Endothelial cell of umbilical vein (primary cell): ENCODE measurements at regions not wholly inside any gene's neighbourhood (a gene's known extent, or its start where the extent isn't known, plus 50 kb on each side); places are given as distances from the start of the nearest gene placed in this dataset.

Source experiments
- BruUV-seq: library from RNA; stranded (reverse); fragments of 400-500 nt; replicated peaks from 2 replicates; lab custom pipeline; 2021; lab: Mats Ljungman, UMichigan
- CTCF ChIA-PET: fragments of 300-600, 350-600 bp; sonication (Branson Sonifier 250); formaldehyde crosslinking; loops from one replicate; lab custom pipeline; 2021; ENCODE audit warnings: antibody characterized with exemption, inconsistent platforms; lab: Charles Lee
- POLR2A ChIA-PET: fragments of 300-600, 350-600 bp; sonication (Branson Sonifier 250); formaldehyde crosslinking; loops from one replicate; lab custom pipeline; 2021; ENCODE audit warnings: antibody characterized with exemption, inconsistent platforms; lab: Charles Lee
- DNase-seq: peaks from one replicate; pipeline ENCODE4 v3.0.0-alpha.2; 2011; ENCODE audit warnings: low read depth, low spot score
- FAIRE-seq: peaks from 2 replicates; lab custom pipeline; 2011; peaks lifted over from hg19 to GRCh38; lab: Jason Lieb, UNC
- H2AFZ ChIP-seq: 2 replicates; pipeline ENCODE4 v1.6.0; 2012; ENCODE audit warnings: low read depth, low read length, control low read depth, inconsistent platforms
- H3K27ac ChIP-seq: 2 replicates; pipeline ENCODE4 v1.5.1; 2011; ENCODE audit warnings: low read depth, mild to moderate bottlenecking, control low read depth, low read length, moderate library complexity; ENCODE audit not compliant: insufficient read depth
- H3K27me3 ChIP-seq, 2 experiments: 2 replicates each; pipeline versions ENCODE4 v1.6.0 to v1.6.1; 2011; ENCODE audit warnings: low read length in 2 of 2, mixed read lengths in 1 of 2; ENCODE audit not compliant: control insufficient read depth in 2 of 2, insufficient read depth in 2 of 2
- H3K36me3 ChIP-seq, 2 experiments: 2 replicates in 1 of 2; 3 replicates in 1 of 2; pipeline ENCODE4 v1.5.1; 2011; ENCODE audit warnings: low read length in 2 of 2, mild to moderate bottlenecking in 1 of 2, moderate library complexity in 1 of 2; ENCODE audit not compliant: control insufficient read depth in 2 of 2, insufficient read depth in 2 of 2; ENCODE audit errors: extremely low read depth in 1 of 2
- H3K4me1 ChIP-seq: 3 replicates; pipeline ENCODE4 v1.5.1; 2011; ENCODE audit warnings: mild to moderate bottlenecking, low read length; ENCODE audit not compliant: control insufficient read depth, insufficient read depth; ENCODE audit errors: extremely low read depth
- H3K4me2 ChIP-seq: 2 replicates; pipeline ENCODE4 v1.6.1; 2011; ENCODE audit warnings: low read length, control low read depth, mixed read lengths; ENCODE audit not compliant: insufficient read depth
- H3K4me3 ChIP-seq, 3 experiments: fragments of 200-600 bp in 1 of 3; sonication (generic), shearing (Covaris generic) in 1 of 3; replicated peaks in 1 of 3; 2 replicates each; pipeline ENCODE4 v1.5.1; 2011 to 2016; ENCODE audit warnings: control low read depth in 3 of 3, low read length in 3 of 3, mild to moderate bottlenecking in 2 of 3, inconsistent platforms in 1 of 3, low read depth in 1 of 3, moderate library complexity in 1 of 3; ENCODE audit not compliant: insufficient read depth in 1 of 3
- H3K79me2 ChIP-seq: 2 replicates; pipeline ENCODE4 v1.6.0; 2012; ENCODE audit warnings: low read length, inconsistent platforms; ENCODE audit not compliant: control insufficient read depth, insufficient read depth
- H3K9ac ChIP-seq: replicated peaks from 2 replicates; pipeline ENCODE3; 2011; ENCODE audit warnings: low read length, control low read depth; ENCODE audit not compliant: insufficient read depth; ENCODE audit errors: extremely low read depth
- H3K9me1 ChIP-seq: replicated peaks from 3 replicates; pipeline ENCODE4 v1.6.0; 2011; ENCODE audit warnings: mild to moderate bottlenecking, low read length; ENCODE audit not compliant: control insufficient read depth, insufficient read depth; ENCODE audit errors: extremely low read depth
- H3K9me3 ChIP-seq: replicated peaks from 2 replicates; pipeline ENCODE4 v1.5.1; 2012; ENCODE audit warnings: low read length, inconsistent platforms; ENCODE audit not compliant: control insufficient read depth, insufficient read depth
- H4K20me1 ChIP-seq: replicated peaks from 2 replicates; pipeline ENCODE3; 2011; ENCODE audit warnings: mild to moderate bottlenecking, low read length; ENCODE audit not compliant: control insufficient read depth, insufficient read depth; ENCODE audit errors: extremely low read depth
- CTCF ChIP-seq, 2 donors: IDR thresholded peaks; 1 replicate in 1 of 2; 2 replicates in 1 of 2; pipeline ENCODE4 v1.5.1; 2011; ENCODE audit warnings: low read length in 2 of 2, mild to moderate bottlenecking in 2 of 2, moderate library complexity in 2 of 2, control low read depth in 1 of 2, inconsistent platforms in 1 of 2, low read depth in 1 of 2; ENCODE audit not compliant: insufficient read depth in 1 of 2; ENCODE audit errors: extremely low read depth in 1 of 2
- EZH2 ChIP-seq: IDR thresholded peaks from 2 replicates; pipeline ENCODE4 v1.6.1; 2012; ENCODE audit warnings: borderline replicate concordance, low read depth, mild to moderate bottlenecking, moderate library complexity, low read length, inconsistent platforms; ENCODE audit not compliant: severe bottlenecking
- FOS ChIP-seq: IDR thresholded peaks from 2 replicates; pipeline ENCODE4 v1.6.1; 2011; ENCODE audit warnings: mild to moderate bottlenecking, low read length, moderate library complexity, borderline replicate concordance; ENCODE audit not compliant: insufficient read depth
- GATA2 ChIP-seq: IDR thresholded peaks from 2 replicates; pipeline ENCODE4 v1.7.0; 2011; ENCODE audit warnings: low read depth, mild to moderate bottlenecking, moderate library complexity, mixed read lengths, low read length; ENCODE audit not compliant: insufficient read length, insufficient read depth
- JUN ChIP-seq: IDR thresholded peaks from 2 replicates; pipeline ENCODE4 v1.6.1; 2011; ENCODE audit warnings: borderline replicate concordance, low read depth; ENCODE audit not compliant: insufficient read length, insufficient read depth
- MAX ChIP-seq: IDR thresholded peaks from 2 replicates; pipeline ENCODE4 v1.6.1; 2011; ENCODE audit not compliant: insufficient read depth, insufficient read length
- MYC ChIP-seq: IDR thresholded peaks from one replicate; pipeline ENCODE4 v1.6.1; 2011; ENCODE audit warnings: mild to moderate bottlenecking, low read depth, low read length
- POLR2A ChIP-seq: IDR thresholded peaks from 2 replicates; pipeline ENCODE4 v1.6.1; 2012; ENCODE audit warnings: low read depth, mild to moderate bottlenecking, control low read depth, low read length
- POLR2AphosphoS5 ChIP-seq: IDR thresholded peaks from 2 replicates; pipeline ENCODE4 v1.6.1; 2012; ENCODE audit warnings: low read depth, mild to moderate bottlenecking, control low read depth, low read length, moderate library complexity; ENCODE audit not compliant: insufficient read depth
- dilution Hi-C: fragments of 300-500 bp; cut with MboI; formaldehyde crosslinking; loops from one replicate; pipeline ENCODE4 v1.15.0; 2019; ENCODE audit warnings: low sequenced_read_pairs; ENCODE audit not compliant: extremely low pct_ligation_motif_present
- intact Hi-C: fragments of 100-400 bp; cut with micrococcal nuclease; formaldehyde crosslinking; loops from one replicate; pipeline ENCODE4 v1.10.0; 2022

GRCh38 chr6:156434795-156435190 lies 342.4 kb upstream of the ARID1B start:
- FAIRE-seq (no peak), DNase-seq (no peak)
- no peak overlapping the region for H3K4me3 ChIP-seq
- H3K4me1 ChIP-seq = no peaks in the 10 kb centered on the region
- ChIA-PET CTCF (no interaction called here), POLR2A (no interaction called here)
- no peak overlapping the region for H3K9ac ChIP-seq
- TF ChIP-seq GATA2 = no peak
- no peak for TF ChIP-seq POLR2AphosphoS5
- TF ChIP-seq CTCF (IDR thresholded peaks at IDR 0.05; ENCODE audit: extremely low read depth in 1 of 2, insufficient read depth in 1 of 2, low read depth in 1 of 2, low read length in 2 of 2) = no peak
- TF ChIP-seq MAX = no peak
- TF ChIP-seq MYC = no peak
- TF ChIP-seq JUN = no peak
- no peak for TF ChIP-seq FOS
- no peak for TF ChIP-seq EZH2
- no peak for TF ChIP-seq POLR2A
- H3K4me2 ChIP-seq = no peak overlapping the region
- intact Hi-C loops (no loop called here), dilution Hi-C loops (no loop called here)
- no peaks in the 10 kb centered on the region for H4K20me1 ChIP-seq
- no peaks in the 10 kb centered on the region for H3K36me3 ChIP-seq
- no peak overlapping the region for H2AFZ ChIP-seq
- H3K9me3 ChIP-seq = no peaks in the 10 kb centered on the region
- H3K79me2 ChIP-seq = no peaks in the 10 kb centered on the region
- H3K27me3 ChIP-seq = no peaks in the 10 kb centered on the region
- no peak overlapping the region for H3K27ac ChIP-seq
- no TSS peak for BruUV-seq
- H3K9me1 ChIP-seq = no peaks in the 10 kb centered on the region
